ENCODE measurements at regions not wholly inside any gene's neighbourhood (a gene's known extent, or its start where the extent isn't known, plus 50 kb on each side); places are given as distances from the start of the nearest gene placed in this dataset.

DNA sequence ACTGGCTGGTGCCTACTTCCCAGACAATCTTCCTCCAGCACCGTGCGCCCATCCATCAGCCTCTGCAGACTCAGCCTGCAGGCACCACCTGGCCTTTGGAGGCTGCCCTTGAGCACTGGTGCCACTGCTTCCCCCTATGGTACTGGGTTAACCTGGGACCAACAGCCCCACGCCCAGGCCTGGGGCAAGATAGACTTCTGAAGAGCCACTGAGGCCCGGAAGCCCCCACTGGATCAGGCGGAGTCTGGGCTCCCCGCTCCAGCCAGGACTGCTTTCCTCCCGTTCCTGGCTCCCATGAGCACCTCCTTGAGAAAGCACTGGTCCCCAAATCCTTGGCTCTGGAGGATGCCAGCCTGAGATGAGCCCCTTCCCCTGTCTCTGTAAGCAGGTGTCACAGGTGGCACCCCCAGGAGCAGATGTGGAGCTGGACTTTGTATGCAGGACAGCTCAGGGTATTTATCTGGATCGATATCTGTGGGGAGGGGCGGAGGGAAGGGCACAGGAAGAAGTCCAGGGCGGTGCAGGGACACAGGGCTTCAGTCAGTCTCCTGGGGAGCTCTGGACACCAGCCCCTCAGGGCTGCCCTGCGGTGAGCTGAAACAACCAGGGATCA lies 206.5 kb upstream of the PPP2R2D start:
- Mint-ChIP-seq H3K9me3 (ENCODE audit: low read depth, unreplicated experiment) (peaks cover 4% of the 10 kb centered on the region), H3K4me1 (ENCODE audit: low read depth, unreplicated experiment) (no peaks in the 10 kb centered on the region), H3K27ac (ENCODE audit: unreplicated experiment) (no peak overlapping the region), H3K36me3 (ENCODE audit: insufficient read depth, unreplicated experiment) (no peaks in the 10 kb centered on the region), H3K27me3 (ENCODE audit: unreplicated experiment) (peaks cover 24% of the 10 kb centered on the region), H3K4me3 (ENCODE audit: low read depth, unreplicated experiment) (no peak overlapping the region)
- CTCF ChIA-PET, result no interaction called here
- TF ChIP-seq, protein P1, sequence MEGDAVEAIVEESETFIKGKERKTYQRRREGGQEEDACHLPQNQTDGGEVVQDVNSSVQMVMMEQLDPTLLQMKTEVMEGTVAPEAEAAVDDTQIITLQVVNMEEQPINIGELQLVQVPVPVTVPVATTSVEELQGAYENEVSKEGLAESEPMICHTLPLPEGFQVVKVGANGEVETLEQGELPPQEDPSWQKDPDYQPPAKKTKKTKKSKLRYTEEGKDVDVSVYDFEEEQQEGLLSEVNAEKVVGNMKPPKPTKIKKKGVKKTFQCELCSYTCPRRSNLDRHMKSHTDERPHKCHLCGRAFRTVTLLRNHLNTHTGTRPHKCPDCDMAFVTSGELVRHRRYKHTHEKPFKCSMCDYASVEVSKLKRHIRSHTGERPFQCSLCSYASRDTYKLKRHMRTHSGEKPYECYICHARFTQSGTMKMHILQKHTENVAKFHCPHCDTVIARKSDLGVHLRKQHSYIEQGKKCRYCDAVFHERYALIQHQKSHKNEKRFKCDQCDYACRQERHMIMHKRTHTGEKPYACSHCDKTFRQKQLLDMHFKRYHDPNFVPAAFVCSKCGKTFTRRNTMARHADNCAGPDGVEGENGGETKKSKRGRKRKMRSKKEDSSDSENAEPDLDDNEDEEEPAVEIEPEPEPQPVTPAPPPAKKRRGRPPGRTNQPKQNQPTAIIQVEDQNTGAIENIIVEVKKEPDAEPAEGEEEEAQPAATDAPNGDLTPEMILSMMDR (IDR thresholded peaks at IDR 0.05; ENCODE audit: unreplicated experiment), result no peak
- no peak for DNase-seq
- BruUV-seq (replicated peaks), result no TSS peak
- intact Hi-C loops (cut with micrococcal nuclease; ENCODE audit: unreplicated experiment), result no loop called here

GRCh38 chr10:131694781-131695495 lies 205.9 kb upstream of the PPP2R2D start:
- CTCF ChIA-PET, result no interaction called here
- H3K9me3 Mint-ChIP-seq (ENCODE audit: low read depth, unreplicated experiment), result peaks cover 4% of the 10 kb centered on the region
- intact Hi-C loops (cut with micrococcal nuclease; ENCODE audit: unreplicated experiment), result no loop called here

GRCh38 chr10:131695496-131696165 lies 205.2 kb upstream of the PPP2R2D start:
- no peaks in the 10 kb centered on the region for H3K4me1 Mint-ChIP-seq (ENCODE audit: low read depth, unreplicated experiment)
- no peak overlapping the region for H3K4me3 Mint-ChIP-seq (ENCODE audit: low read depth, unreplicated experiment)
- peaks cover 24% of the 10 kb centered on the region for H3K27me3 Mint-ChIP-seq (ENCODE audit: unreplicated experiment)
- no peak overlapping the region for H3K27ac Mint-ChIP-seq (ENCODE audit: unreplicated experiment)
- TF ChIP-seq, protein P1 (IDR thresholded peaks at IDR 0.05; ENCODE audit: unreplicated experiment), result no peak
- intact Hi-C loops (cut with micrococcal nuclease; ENCODE audit: unreplicated experiment), result no loop called here
- BruUV-seq (replicated peaks), result no TSS peak
- CTCF ChIA-PET, result no interaction called here
- no peak for DNase-seq
- no peaks in the 10 kb centered on the region for H3K36me3 Mint-ChIP-seq (ENCODE audit: insufficient read depth, unreplicated experiment)
- H3K9me3 Mint-ChIP-seq (ENCODE audit: low read depth, unreplicated experiment), result no peaks in the 10 kb centered on the region

More at GRCh38 chr10:131694781-131695495, 205.9 kb upstream of the PPP2R2D start:
- Mint-ChIP-seq H3K4me1 (ENCODE audit: low read depth, unreplicated experiment) (no peaks in the 10 kb centered on the region), H3K4me3 (ENCODE audit: low read depth, unreplicated experiment) (no peak overlapping the region), H3K27me3 (ENCODE audit: unreplicated experiment) (peaks cover 24% of the 10 kb centered on the region), H3K27ac (ENCODE audit: unreplicated experiment) (no peak overlapping the region), H3K36me3 (ENCODE audit: insufficient read depth, unreplicated experiment) (no peaks in the 10 kb centered on the region)
- DNase-seq, result no peak
- BruUV-seq (replicated peaks), result no TSS peak
- TF ChIP-seq, protein P1 (IDR thresholded peaks at IDR 0.05; ENCODE audit: unreplicated experiment), result no peak

GRCh38 chr10:131697476-131698128 lies 203.2 kb upstream of the PPP2R2D start:
- TF ChIP-seq, protein P1 (IDR thresholded peaks at IDR 0.05; ENCODE audit: unreplicated experiment), result no peak
- Mint-ChIP-seq H3K27ac (ENCODE audit: unreplicated experiment) (no peak overlapping the region), H3K27me3 (ENCODE audit: unreplicated experiment) (peaks cover 14% of the 10 kb centered on the region), H3K9me3 (ENCODE audit: low read depth, unreplicated experiment) (no peaks in the 10 kb centered on the region), H3K4me1 (ENCODE audit: low read depth, unreplicated experiment) (no peaks in the 10 kb centered on the region), H3K36me3 (ENCODE audit: insufficient read depth, unreplicated experiment) (no peaks in the 10 kb centered on the region), H3K4me3 (ENCODE audit: low read depth, unreplicated experiment) (no peak overlapping the region)
- BruUV-seq (replicated peaks), result no TSS peak
- intact Hi-C loops (cut with micrococcal nuclease; ENCODE audit: unreplicated experiment), result no loop called here
- DNase-seq, result no peak
- CTCF ChIA-PET, result no interaction called here

Data from Calu3 (cell line).